Hematopoietic multipotent progenitor cell treated with erythropoietin and hydrocortisone succinate and interleukin-3 and kit ligand, for 17 days (in vitro differentiated cells): ENCODE measurements at regions not wholly inside any gene's neighbourhood (a gene's known extent, or its start where the extent isn't known, plus 50 kb on each side); places are given as distances from the start of the nearest gene placed in this dataset.

Experiments used
- DNase-seq: peaks from one replicate; pipeline ENCODE4 v3.0.0-alpha.2; 2015; ENCODE audit warnings: low spot score

DNA sequence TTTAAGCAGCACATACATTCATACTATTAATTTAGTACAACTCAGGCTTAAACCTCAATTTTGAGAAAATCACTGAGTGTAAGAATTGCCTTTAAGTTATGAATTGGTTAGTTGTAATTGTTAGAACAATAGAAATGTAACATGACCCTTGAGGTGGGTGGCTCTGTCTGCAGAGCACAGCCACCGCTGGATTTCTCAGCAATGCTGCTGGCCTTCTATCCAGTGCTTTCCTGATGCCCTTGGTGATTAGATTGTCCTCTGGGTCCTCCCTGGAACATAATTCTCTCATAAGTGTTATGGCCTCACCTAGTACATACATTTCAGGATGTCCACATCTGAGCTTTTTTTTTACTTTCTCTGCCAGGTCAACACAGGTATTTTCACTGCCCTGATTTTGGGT is 213.2 kb downstream of the SLC7A11 start:
- no peak for DNase-seq

DNA sequence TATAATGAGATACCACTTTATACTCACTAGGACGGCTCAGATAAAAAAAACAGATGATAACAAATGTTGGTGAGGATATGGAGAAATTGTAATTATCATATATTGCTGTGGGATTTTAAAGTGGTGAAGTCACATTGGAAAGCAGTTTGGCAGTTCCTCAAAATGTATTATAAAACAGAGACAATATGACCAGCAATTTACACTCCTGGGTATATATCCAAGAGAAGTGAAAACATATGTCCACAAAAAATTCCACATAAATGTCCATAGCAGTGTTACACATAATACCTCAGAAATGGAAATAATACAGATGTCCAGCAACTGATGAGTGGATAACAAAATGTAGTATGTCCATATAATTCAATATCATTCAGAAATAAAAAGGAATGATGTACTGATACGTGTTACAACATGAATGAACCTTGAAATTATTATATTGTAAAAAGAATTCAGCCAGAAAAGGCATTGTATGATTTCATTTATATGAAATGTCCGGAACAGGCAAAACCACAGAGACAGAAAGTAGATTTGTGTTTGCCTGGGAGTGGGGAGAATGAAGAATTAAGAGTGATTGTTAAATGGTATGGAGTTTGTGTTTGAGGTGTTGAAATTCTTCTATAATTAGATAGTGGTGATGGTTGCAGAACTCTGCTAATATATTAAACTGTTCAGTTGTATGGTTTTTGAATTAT is 220.9 kb downstream of the SLC7A11 start:
- no peak for DNase-seq

DNA sequence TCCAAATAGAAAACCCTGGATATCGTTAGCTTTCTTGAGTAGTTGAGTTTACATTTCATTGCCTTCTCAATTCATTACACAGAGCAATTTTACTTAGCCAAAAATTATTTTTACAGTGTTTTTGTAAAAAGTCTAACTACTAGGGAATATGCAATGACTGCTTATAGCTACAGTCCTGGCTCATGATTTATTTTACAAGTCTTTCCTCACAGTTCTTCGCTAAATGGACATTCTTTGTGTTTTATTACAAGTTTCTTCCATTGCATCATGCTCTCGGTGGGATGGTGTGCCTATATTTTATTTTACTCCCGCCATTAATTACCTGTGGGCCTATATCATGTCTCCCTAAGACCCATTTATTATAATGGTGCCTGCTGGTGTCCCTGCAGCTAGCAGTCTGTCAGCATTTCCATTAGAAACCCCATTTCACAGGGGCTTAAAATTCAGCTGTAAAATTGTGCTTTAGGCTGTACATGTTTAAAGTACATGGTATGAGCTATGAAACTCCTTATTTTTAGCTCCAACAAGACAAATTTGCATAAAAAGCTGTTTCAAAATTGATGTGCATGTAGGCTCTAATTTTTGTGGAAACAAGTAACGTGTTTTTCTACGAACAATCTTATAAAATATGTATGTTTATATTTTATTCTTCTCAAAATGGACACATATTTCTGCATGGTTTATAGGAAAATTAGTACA is 227.4 kb downstream of the SLC7A11 start:
- no peak for DNase-seq

DNA sequence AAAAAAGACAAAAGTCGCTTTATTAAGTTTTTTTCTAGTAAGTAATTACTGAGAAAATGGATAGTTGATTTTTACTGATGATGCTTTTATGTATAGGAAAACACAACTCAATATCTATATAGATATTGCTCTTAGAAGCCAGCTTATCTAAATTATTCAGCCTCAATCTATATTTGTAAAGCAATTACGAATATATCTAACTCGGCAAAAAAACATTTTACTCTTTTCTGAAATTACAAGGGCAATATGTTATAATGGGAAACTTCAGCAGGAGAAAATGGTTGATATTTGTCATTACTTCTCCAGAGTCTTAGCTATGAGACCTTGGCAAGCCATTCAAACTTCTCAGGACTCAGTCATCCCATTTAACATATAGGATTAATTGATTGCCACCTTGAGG is 228.5 kb downstream of the SLC7A11 start:
- no peak for DNase-seq

DNA sequence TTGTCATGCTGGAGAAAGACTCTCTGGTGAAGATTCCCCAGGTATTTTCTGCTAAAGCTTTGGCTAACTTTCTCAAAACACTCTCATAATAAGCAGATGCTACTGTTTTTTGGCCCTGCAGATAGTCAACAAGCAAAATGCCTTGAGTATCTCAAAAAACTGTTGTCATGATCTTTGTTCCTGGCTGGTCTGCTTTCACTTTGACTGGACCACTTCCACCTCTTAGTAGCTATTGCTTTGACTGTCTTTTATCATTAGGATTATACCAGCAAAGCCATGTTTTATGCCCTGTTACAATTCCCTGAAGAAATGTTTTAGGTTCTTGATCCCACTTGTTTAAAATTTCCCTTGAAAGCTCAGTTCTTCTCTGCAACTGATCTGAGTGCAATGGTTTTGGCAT is 231.5 kb downstream of the SLC7A11 start:
- no peak for DNase-seq

DNA sequence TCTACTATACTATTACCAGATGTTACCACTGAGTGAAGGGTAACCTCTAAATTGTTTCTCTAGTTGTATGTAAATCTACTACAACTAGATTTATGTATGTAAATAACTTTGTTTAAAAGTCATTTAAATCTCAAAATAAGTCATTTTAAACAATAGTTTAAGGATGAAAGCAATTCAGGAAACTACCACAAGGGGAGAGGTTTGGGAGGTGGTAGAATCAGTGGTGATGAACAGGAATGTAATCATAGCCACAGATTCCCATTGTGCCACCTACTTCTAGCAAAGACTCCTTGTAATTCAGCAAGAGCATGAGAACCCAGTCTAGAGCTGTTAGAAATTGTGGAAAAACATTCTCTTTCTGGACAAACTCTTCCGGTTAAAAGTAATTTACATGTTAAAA is 234.6 kb downstream of the SLC7A11 start:
- DNase-seq, result no peak

DNA sequence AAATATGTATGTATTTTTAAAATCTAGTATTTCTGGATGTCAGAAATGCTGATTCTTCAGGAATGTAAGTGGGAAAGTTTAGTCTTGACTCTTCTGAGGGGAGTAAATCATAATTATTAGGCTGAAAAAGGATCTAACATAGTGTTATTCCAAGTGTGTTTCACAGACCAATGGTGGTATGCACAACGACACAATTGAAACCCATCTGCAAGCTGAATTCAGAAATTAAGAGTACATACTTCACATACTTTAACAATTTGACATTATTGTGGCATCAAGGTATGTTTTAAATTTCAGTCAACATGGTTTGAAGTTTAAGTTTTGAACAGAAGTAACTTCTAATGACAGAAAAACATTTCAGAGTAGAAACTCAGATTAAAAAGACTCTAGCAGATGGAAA is 236.7 kb downstream of the SLC7A11 start:
- DNase-seq, result no peak

DNA sequence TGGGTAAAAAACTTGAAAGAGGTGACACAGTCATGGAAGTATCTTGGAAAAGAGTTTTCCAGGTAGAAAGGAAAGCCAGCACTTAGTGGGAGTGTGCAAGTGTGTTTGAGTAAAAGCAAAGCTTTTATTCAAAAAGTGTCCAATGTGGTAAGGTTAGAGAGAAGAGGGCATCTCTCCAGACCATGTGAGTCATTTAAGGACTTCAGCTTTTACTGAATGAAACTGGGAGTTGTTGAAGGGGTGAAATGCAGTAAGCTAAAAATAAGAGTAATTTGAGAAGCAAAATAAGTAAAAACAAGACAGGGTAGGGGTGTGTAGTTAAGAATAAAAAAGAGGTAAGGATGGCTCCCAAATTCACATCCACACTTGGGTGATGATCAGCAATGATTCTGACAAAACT is 238.9 kb downstream of the SLC7A11 start:
- DNase-seq, result no peak

DNA sequence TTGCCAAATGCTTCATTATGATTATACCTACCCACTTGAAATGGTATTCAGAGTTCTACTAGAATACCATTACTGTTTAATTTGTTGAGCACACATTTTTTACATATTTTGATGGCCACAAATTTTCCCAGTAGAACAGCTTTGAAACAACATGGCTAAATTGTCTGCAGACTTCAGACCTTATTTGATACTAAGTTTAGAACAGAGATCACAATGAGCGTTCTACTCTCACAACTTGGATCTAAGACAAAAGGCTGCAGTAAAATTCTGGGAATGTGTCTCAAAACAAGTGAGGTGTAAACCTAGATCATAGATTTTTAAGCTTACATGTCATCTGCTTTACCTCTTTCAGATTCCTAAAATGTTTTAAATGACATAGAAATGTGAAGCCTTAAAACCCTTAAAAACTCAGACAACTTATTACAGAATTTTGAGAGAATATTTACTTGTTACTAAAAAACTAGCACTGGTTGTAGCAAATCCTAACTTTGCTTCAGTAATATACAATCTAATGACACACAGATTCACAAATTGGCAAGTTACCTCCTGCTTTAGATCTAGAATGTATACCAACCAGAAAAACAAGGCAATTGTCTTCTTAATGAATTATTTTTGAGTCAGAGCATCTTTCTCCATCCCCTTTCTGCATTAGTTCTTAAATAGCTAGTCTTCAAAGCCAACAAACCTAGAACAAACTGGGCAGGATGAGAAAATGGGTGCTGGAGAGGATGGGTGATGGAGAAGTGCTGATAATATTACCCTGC is 243.3 kb downstream of the SLC7A11 start:
- DNase-seq, result no peak

DNA sequence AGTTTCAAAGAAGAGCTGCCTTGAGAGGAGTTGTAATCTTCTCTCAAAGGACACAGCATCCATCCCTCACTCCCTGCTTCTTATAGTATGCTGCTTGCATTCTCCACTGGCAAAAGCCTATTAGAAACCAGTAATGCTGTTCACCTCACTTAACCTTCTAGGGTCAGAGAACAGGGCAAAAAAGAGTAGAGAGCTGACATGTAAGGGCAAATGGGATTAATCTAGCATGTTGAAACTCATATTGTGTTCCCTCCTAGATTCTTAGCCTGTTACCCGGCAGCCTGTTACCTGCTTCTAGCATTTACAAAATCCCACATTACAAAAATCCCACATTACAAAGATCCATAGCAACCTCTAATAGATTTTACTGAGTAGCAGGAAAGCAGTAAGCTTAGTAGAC is 244.7 kb downstream of the SLC7A11 start:
- no peak for DNase-seq

DNA sequence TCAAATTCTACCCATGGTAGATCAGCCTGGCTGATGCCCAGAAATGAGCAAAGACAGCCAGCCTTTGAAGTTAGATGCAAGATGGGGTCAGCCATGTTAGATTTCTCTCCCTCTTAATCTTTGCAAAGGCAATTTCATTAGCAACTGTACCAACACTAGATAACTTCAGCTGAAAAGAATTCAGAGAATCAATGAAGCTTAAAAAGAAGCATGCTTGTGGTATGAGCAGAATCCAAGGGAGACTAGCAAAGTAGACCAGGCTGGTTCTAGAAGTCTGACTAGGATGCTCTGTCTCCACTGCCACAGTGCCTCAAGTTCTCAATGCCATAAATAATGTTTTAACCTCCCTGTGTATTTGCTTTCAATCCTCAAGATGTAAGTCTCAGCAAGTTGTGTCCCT is 247.3 kb downstream of the SLC7A11 start:
- DNase-seq, result no peak

DNA sequence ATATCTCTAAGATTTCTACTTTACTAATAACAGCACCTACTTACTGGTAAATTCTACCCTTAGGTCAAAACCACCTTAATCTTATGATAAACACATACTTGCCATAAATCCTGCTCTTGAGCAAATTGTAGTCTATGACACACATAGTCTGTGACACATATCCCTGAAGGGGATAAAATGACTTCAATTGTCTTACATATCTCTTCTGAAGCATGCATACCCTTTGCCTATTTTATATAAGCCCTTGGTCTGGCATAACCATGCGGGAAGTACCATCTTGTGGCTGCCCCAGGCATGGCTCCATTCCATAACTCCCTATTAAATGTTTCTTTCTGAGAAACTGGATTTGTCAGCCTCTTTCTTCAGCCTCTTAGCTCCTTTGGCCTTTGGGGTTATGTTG is 248.9 kb downstream of the SLC7A11 start:
- DNase-seq, result no peak

DNA sequence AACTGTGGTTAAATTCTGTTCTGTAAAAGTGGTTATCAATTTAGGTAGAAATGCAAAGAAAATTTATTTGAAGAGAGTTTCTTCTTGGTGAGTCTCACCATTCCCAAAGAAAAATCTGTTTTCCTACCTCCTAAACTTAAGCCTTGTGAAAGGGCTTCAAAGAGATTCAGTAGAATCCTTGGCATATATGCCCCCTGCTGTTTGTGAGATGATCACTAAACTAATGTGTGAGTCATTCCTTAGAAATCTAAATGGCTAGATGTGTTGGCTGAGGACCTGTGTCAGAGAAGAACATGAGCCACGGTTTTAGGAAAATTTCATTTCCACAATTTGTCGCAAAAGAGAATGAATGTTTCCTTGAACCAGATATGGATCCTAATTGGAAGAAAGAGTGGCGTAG is 260.9 kb downstream of the SLC7A11 start:
- DNase-seq, result no peak

DNA sequence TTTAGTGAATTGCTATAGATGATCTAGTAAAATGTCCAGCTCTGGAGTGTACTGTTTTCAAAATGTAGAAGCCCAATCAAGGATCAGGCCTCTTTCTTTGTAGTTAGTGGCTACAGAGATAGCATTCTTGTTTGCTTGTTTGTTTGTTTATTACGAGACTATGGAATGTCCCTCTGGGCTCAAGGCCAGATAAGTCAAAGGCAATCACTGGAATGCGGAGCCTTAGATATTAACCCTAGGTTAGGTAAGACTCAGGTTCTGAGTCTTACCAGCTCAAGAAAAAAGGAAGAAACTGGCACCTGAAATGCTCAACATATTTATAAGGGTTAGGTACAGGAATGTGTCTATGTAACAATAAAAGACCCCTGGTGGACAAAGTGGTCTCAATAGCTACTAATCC is 261.5 kb downstream of the SLC7A11 start:
- DNase-seq, result no peak

DNA sequence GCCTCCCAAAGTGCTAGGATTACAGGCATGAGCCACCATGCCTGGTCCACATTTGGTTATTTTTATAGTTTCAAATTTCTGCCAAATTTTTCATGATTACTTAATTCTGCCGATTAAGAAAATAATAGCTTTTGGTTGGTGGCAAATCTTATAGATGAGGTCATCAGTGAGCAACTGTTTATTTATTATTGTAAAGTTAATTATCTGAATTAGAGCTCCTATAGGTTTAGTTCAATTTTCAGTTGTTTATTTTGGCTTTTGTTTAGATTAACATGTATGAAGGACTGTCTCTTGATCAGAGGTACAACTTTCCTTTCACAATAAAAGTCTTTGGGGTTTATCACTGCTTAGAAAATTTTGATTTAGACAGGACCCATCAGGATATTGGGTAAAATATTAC is 262.2 kb downstream of the SLC7A11 start:
- DNase-seq, result no peak

DNA sequence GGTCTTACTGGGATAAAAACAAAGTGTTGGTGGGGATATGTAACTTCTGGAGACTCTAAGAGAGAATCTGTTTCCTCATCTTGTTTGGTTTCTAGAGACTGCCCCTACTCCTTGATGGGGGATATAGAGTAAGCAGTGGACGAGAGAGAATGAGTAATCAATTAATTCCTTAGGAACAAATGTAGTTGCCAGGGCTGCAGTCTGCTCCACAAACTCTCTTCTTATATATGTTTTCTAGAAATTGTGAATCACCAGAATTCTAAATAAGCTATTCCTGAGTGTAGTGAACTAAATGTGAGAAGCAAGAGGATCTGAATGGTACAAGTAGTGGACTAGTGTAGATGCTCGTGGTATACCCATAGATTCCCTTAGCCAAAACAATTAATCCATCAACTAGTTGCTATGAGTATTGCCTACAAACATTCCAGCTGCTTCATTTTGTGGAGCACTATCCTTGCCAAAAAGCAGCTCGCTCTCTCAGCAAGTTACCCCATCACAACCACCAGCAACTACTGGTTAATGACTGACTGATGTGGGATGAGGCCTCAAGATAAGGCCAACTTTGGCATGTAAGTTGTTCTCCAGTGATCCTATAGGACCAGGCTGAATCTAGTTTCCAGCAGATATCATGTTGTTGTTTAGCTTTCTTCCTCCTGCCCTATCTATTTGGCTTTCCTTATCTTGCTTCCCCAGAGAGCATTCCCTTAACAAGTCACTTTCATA is 273.0 kb downstream of the SLC7A11 start:
- no peak for DNase-seq

DNA sequence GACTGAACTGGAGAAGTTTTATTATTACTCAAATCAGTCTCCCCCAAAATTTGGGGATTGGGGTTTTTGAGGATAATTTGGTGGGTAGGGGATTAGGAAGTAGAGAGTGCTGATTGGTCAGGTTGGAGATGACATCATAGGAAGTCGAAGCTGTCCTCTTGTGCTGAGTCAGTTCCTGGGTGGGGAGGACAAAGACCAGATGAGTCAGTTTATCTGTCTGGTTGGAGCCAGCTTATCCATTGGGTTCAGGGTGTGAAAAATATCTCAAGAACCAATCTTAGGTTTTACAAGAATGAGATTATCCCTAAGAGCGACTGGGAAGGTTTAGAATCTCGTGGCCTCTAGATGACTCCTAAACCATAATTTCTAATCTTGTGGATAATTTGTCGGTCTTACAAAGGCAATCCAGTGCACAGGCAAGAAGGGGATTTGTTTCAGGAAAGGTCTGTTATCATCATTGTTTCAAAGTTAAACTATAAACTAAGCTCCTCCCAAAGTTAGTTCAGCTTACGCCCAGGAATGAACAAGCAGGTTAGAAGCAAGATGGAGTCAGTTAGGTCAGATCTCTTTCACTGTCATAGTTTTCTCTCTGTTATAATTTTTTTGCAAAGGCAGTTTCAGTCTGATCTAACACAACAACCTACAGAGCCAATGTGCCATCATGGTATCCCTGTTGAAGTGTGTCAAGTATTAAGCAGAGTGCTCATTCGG is 274.5 kb downstream of the SLC7A11 start:
- no peak for DNase-seq

DNA sequence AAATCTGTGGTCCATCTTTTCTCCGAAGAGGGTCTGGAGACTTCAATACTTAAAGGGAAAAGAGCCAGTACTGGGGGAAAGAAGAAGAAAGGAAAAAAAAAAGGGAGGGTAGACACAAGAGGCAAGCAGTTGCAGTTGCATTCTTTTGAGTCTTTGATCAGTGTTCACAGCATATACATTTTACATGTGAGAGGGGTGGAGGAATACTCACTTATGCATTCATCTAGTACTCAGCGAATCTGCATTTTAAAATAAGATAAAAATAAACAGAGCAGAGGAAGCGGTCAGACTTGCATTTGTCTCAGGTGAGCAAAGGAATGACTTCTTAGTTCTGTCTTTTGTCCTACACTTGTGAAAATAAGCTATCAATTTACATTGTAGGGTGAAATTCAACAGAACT is 275.6 kb downstream of the SLC7A11 start:
- DNase-seq, result no peak

DNA sequence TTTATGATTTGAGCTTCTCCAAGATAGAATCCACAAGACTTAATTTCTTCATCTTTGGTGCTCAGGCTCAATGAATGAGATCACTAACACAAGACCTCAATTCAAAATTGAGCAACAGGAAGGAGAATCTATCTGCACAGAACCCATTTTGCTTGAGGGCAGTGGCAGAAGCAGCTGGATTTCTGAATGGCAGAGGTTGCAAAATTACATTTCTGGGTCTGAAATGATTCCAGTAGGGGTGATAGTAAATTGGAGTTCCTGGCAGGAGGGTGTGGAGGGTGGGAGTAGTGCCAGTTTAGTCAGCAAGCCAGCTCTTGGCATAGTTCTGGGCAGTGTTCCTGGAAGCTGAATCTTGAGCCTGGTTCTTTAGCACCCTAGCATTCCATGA is 281.1 kb downstream of the SLC7A11 start:
- DNase-seq, result no peak

DNA sequence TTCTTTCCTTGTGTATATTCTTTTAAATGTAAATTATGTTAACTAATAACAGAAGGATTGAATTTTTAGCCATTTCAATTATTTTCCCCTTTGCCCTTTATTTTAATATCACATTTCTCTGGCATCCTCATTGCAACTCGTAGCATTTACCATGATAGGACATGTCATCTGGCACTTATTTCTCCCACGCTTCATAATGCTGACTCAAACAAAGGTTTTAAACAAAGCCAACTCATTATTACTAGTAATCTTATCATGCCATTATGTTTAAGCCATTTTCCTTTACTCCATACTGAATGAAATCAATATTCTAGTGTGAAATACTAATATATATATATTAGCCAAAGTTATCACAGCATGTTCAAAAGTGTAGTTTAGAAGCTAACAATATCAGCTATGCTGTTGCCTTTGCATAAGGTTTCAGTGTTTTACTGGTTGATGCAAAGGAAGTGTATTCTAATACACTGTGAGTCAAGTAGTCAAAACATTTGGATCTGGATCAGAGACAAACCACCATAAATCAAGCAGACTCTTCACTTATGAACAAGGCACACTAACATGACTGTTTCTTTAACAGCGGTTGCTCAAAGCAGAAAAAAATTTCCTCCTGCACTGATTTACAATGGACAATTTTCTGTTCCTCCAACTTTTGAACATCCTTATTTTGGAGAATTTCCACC is 281.6 kb downstream of the SLC7A11 start:
- DNase-seq, result no peak

DNA sequence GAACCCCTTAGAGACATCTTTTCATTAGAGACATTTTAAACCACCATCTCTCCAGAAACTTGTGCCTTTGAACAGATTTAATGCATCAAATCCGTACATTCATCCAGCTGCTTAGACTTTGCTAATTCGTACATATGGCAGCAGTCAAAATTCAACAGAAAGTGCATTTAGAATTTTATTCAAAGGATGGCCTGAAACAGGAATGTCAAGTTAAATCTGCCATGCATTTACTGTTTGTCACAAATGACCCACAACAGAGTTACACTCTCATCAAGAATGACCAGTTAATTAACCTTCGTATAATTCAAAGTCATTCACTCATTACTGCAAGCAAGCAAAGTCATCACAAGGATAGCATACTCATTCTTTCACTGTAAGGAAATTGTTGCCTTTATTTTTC is 284.3 kb downstream of the SLC7A11 start:
- DNase-seq, result no peak
